Epithelial cell of proximal tubule (primary cell): ENCODE measurements at regions not wholly inside any gene's neighbourhood (a gene's known extent, or its start where the extent isn't known, plus 50 kb on each side); places are given as distances from the start of the nearest gene placed in this dataset.

Experiments
- DNase-seq: peaks from one replicate; pipeline ENCODE4 v3.0.0-alpha.2; 2011; ENCODE audit warnings: low read depth
- H3K4me3 ChIP-seq: 2 replicates; pipeline ENCODE4 v1.5.1; 2011; ENCODE audit warnings: low read depth, mild to moderate bottlenecking, low read length
- CTCF ChIP-seq: conservative IDR thresholded peaks from 2 replicates; pipeline ENCODE4 v1.5.1; 2012; ENCODE audit warnings: low read depth, mild to moderate bottlenecking, low read length

- no peak for DNase-seq
- no peak overlapping the region for H3K4me3 ChIP-seq
- TF ChIP-seq CTCF: no peak
Observed at GRCh38 chr5:103927739-103928138, 365.1 kb upstream of the NUDT12 start.

- no peak overlapping the region for H3K4me3 ChIP-seq
- no peak for DNase-seq
- TF ChIP-seq CTCF: no peak
Observed at GRCh38 chr5:103923616-103924168, 361.1 kb upstream of the NUDT12 start.

GRCh38 chr5:103919506-103919905 lies 356.9 kb upstream of the NUDT12 start:
- no peak overlapping the region for H3K4me3 ChIP-seq
- no peak for DNase-seq
- TF ChIP-seq CTCF: no peak

- no peak for TF ChIP-seq CTCF
- peak; percentile 57 for DNase-seq
Observed at GRCh38 chr5:103918668-103919367, 356.2 kb upstream of the NUDT12 start.

GRCh38 chr5:103915081-103915480 lies 352.5 kb upstream of the NUDT12 start:
- H3K4me3 ChIP-seq: no peak overlapping the region
- no peak for TF ChIP-seq CTCF
- no peak for DNase-seq

More at GRCh38 chr5:103918668-103919367, 356.2 kb upstream of the NUDT12 start:
- H3K4me3 ChIP-seq: no peak overlapping the region

- no peak for DNase-seq
- H3K4me3 ChIP-seq: no peak overlapping the region
- no peak for TF ChIP-seq CTCF
Observed at GRCh38 chr5:103910786-103911185, 348.2 kb upstream of the NUDT12 start.

GRCh38 chr5:103910011-103910410 lies 347.4 kb upstream of the NUDT12 start:
- no peak for DNase-seq
- no peak overlapping the region for H3K4me3 ChIP-seq
- TF ChIP-seq CTCF: no peak
